GM21447 (cell line): ENCODE measurements at regions not wholly inside any gene's neighbourhood (a gene's known extent, or its start where the extent isn't known, plus 50 kb on each side); places are given as distances from the start of the nearest gene placed in this dataset.
"Not testable (repeated sequence)": the region's sequence is repeated elsewhere in the genome, so short reads cannot be mapped to it uniquely, and the experiment has no call there.

Experiments used
- ATAC-seq: cut with Tn5 transposase; IDR thresholded peaks from one replicate; pipeline ENCODE4 v1.9.1; 2021; ENCODE audit not compliant: unreplicated experiment

DNA sequence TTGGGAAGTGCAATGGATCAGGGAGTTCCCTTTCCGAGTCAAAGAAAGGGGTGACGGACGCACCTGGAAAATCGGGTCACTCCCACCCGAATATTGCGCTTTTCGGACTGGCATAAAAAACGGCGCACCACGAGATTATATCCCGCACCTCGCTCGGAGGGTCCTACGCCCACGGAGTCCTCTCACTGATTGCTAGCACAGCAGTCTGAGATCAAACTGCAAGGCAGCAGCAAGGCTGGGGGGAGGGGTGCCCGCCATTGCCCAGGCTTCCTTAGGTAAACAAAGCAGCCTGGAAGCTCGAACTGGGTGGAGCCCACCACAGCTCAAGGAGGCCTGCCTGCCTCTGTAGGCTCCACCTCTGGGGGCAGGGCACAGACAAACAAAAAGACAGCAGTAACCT lies 58.6 kb upstream of the FAM241A start:
- ATAC-seq, result not testable (repeated sequence)

GRCh38 chr4:112092330-112092729 lies 52.9 kb upstream of the FAM241A start:
- not testable (repeated sequence) for ATAC-seq

GRCh38 chr4:112093636-112094202 lies 51.5 kb upstream of the FAM241A start:
- ATAC-seq, result no peak

- no peak for ATAC-seq
Measured at GRCh38 chr4:112094330-112094729, 50.9 kb upstream of the FAM241A start.
